ENCODE measurements at regions not wholly inside any gene's neighbourhood (a gene's known extent, or its start where the extent isn't known, plus 50 kb on each side); places are given as distances from the start of the nearest gene placed in this dataset.

GRCh38 chr7:27367179-27367932 lies 124.8 kb downstream of the EVX1 start:
- DNase-seq: no peak

- no peak for DNase-seq
Observed at GRCh38 chr7:27367933-27368549, 125.4 kb downstream of the EVX1 start.

GRCh38 chr7:27374958-27375841 lies 132.6 kb downstream of the EVX1 start:
- no peak for DNase-seq

- DNase-seq: no peak
Observed at GRCh38 chr7:27375958-27376357, 133.4 kb downstream of the EVX1 start.

GRCh38 chr7:27377988-27378387 lies 135.4 kb downstream of the EVX1 start:
- DNase-seq: no peak

GRCh38 chr7:27382307-27382706 lies 139.7 kb downstream of the EVX1 start:
- no peak for DNase-seq

GRCh38 chr7:27386581-27386980 lies 144.0 kb downstream of the EVX1 start:
- no peak for DNase-seq

- no peak for DNase-seq
Observed at GRCh38 chr7:27387864-27388263, 145.3 kb downstream of the EVX1 start.

GRCh38 chr7:27388561-27388960 lies 146.0 kb downstream of the EVX1 start:
- DNase-seq: no peak

GRCh38 chr7:27389496-27389895 lies 146.9 kb downstream of the EVX1 start:
- DNase-seq: no peak

- no peak for DNase-seq
Observed at GRCh38 chr7:27392477-27392876, 149.9 kb downstream of the EVX1 start.

- no peak for DNase-seq
Observed at GRCh38 chr7:27394871-27395270, 152.3 kb downstream of the EVX1 start.

- no peak for DNase-seq
Observed at GRCh38 chr7:27395626-27396025, 153.0 kb downstream of the EVX1 start.

GRCh38 chr7:27397503-27397902 lies 154.9 kb downstream of the EVX1 start:
- no peak for DNase-seq

GRCh38 chr7:27398851-27399250 lies 156.2 kb downstream of the EVX1 start:
- no peak for DNase-seq

- no peak for DNase-seq
Observed at GRCh38 chr7:27399791-27400567, 157.4 kb downstream of the EVX1 start.

GRCh38 chr7:27405780-27406179 lies 163.2 kb downstream of the EVX1 start:
- no peak for DNase-seq

GRCh38 chr7:27409311-27409710 lies 166.7 kb downstream of the EVX1 start:
- no peak for DNase-seq

GRCh38 chr7:27409776-27410175 lies 167.2 kb downstream of the EVX1 start:
- DNase-seq: no peak

- DNase-seq: no peak
Observed at GRCh38 chr7:27410812-27411544, 168.4 kb downstream of the EVX1 start.

GRCh38 chr7:27412164-27412563 lies 169.6 kb downstream of the EVX1 start:
- no peak for DNase-seq

GRCh38 chr7:27418541-27418940 lies 175.9 kb downstream of the EVX1 start:
- DNase-seq: no peak

All from NCI-H524 (cell line).